ENCODE measurements at regions not wholly inside any gene's neighbourhood (a gene's known extent, or its start where the extent isn't known, plus 50 kb on each side); places are given as distances from the start of the nearest gene placed in this dataset.
"Not testable (repeated sequence)": the region's sequence is repeated elsewhere in the genome, so short reads cannot be mapped to it uniquely, and the experiment has no call there.

- DNase-seq (ENCODE audit: low read depth): not testable (repeated sequence)
Observed at GRCh38 chr6:67878216-67878615, 756.9 kb upstream of the ADGRB3 start.

GRCh38 chr6:67877288-67877687 is 757.8 kb upstream of the ADGRB3 start:
- no peak for DNase-seq (ENCODE audit: low read depth)

- DNase-seq (ENCODE audit: low read depth): no peak
Observed at GRCh38 chr6:67875877-67876383, 759.2 kb upstream of the ADGRB3 start.

GRCh38 chr6:67870321-67870720 is 764.8 kb upstream of the ADGRB3 start:
- DNase-seq (ENCODE audit: low read depth): no peak

DNA sequence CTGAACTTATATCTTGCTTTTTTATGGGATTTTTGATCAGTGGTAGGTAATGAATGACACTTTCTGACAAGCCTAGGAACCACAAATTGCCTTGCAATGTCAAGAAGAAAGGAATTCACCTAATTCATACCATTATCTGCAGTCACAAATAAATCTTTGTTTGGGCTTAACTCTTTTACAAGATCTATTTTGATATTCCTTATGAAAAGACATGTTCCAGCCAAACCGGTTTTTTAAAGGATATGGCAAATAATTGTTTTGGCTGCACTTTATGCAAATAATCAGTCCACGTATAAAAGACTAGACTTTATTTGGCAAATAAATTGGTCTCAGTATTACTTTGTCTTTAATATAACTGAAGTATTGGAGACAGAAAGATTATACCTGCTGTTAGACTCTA is 771.7 kb upstream of the ADGRB3 start:
- DNase-seq (ENCODE audit: low read depth): no peak

- DNase-seq (ENCODE audit: low read depth): no peak
Observed at GRCh38 chr6:67854098-67854497, 781.0 kb upstream of the ADGRB3 start.

DNA sequence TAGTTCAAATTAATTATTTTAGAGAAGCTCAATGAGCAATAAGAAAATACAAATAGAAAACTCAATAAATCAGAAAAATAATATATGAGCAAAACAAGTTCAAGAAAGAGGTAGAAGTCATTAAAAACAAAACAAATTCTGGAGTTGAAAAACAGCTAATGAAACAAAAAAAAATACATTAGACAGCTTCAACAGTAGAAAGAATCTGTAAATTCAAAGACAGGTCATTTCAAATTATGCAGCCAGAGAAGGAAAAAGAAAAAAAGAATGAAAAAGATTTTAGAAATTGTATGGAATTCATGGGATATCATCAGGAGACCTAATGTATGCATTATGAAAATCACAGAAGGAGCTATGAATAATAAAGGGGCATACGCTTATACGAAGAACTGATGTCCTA is 795.3 kb upstream of the ADGRB3 start:
- no peak for DNase-seq (ENCODE audit: low read depth)

- no peak for DNase-seq (ENCODE audit: low read depth)
Observed at GRCh38 chr6:67825201-67825895, 809.7 kb upstream of the ADGRB3 start.

DNA sequence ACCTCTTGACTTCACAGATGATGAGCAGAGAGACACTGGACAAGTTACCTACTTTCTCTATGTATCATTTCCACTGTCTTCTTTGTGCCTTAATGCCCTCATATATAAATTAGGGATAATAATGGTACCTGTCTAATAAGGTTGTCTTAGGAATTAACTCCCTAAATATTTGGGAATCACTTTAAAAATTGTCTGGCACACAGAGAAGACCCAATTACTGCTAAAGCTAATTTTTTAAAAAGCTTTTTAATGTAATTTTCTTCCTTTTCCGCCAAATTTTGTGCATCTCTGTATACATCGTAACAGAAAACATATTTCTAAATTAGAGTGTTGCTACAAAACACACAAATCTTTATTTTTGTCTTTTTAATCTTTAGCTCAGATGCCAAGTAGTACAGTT is 816.8 kb upstream of the ADGRB3 start:
- DNase-seq (ENCODE audit: low read depth): no peak

DNA sequence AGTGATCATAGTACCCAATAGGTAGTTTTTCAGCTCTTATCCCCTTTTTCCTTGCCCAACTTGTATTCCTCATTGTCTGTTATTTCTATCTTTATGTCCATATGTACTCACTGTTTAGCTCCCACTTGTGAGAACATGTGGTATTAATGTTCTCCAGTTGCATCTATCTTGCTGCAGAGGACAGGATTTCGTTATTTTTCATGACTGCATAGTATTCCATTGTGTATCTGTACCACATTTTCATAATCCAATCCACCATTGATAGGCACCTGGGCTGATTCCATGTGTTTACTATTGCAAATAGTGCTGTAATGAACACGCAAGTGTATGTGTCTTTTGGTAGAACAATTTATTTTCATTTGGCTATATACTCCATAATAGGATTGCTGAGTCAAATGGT is 819.5 kb upstream of the ADGRB3 start:
- DNase-seq (ENCODE audit: low read depth): no peak

- no peak for DNase-seq (ENCODE audit: low read depth)
Observed at GRCh38 chr6:67814262-67814661, 820.8 kb upstream of the ADGRB3 start.

- DNase-seq (ENCODE audit: low read depth): no peak
Observed at GRCh38 chr6:67812693-67813092, 822.4 kb upstream of the ADGRB3 start.

GRCh38 chr6:67812125-67812524 is 823.0 kb upstream of the ADGRB3 start:
- no peak for DNase-seq (ENCODE audit: low read depth)

DNA sequence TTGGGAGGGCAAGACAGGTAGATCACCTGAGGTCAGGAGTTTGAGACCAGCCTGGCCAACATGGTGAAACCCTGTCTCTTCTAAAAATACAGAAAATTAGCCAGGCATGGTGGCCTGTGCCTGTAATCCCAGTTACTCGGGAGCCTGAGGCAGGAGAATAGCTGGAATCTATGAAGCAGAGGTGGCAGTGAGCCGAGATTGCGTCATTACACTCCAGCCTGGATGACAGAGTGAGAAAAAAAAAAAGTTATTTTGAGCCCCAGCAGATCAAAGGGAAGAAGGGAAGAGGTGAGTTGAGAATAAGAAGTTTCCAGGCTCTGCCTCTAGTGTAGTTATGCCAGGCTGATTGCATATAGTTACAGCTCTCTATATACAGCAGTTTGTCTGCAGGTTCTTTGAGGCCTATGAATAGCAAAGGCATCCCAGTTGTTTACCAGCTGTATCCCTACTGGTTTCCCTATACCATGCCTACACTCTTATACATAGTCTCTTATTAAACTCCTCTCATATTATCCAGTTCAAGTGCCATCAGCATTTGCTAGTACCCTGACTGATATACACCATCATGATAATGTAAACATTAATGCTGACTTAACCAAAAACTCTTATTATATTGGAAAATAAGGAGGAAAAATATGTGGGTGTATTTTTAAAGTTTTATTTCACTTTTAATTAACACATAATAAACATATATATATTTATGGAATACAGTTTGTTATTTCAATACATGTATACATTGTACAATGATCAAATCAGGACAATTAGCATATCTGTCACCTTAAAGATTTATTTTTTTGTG is 823.6 kb upstream of the ADGRB3 start:
- DNase-seq (ENCODE audit: low read depth): no peak

DNA sequence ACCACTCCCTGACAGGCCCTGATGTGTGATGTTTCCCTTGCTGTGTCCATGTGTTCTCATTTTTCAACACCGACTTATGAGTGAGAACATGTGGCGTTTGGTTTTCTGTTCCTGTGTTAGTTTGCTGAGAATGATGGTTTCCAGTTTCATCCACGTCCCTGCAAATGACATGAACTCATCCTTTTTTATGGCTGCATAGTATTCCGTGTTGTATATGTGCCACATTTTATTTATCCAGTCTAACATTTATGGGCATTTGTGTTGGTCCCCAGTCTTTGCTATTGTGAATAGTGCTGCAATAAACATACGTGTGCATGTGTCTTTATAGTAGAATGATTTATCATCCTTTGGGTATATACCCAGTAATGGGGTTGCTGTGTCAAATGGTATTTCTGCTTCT is 830.3 kb upstream of the ADGRB3 start:
- DNase-seq (ENCODE audit: low read depth): not testable (repeated sequence)

DNA sequence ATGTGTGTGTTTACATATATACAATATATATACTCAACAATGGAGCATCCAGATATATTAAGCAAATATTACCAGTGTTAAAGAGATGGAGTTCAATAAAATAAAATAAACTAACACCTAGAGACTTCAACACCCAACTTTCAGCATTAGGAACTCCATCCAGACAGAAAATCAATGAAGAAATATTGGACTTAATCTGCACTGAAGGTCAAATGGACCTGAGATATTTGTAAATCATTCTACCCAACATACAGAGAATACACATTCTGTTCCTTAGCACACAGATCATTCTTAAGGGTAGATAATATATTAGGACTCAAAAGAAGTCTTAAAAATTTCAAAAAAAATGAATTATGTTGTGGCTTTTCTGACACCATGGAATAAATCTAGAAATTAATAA is 832.3 kb upstream of the ADGRB3 start:
- no peak for DNase-seq (ENCODE audit: low read depth)

- no peak for DNase-seq (ENCODE audit: low read depth)
Observed at GRCh38 chr6:67792996-67793395, 842.1 kb upstream of the ADGRB3 start.

DNA sequence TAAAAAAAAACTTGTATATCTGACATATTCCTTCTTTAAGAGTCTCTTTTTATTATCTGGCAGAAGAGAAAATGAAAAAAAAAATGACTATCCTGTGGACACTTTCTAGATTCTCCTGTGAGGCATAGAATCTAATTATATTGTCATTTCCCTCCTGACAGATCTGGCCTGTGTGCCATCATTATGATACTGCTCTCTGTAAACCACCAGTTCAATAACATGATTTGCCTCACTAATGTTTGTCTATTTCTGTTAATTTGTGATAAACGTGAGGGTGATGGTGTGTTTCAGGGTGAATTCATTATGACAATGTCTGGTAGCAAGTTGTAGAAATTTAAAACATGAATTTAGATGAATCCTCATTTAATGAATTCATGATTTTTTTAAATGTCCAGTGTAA is 844.5 kb upstream of the ADGRB3 start:
- DNase-seq (ENCODE audit: low read depth): no peak

GRCh38 chr6:67787119-67787518 is 848.0 kb upstream of the ADGRB3 start:
- DNase-seq (ENCODE audit: low read depth): not testable (repeated sequence)

GRCh38 chr6:67779876-67780275 is 855.2 kb upstream of the ADGRB3 start:
- DNase-seq (ENCODE audit: low read depth): no peak

- DNase-seq (ENCODE audit: low read depth): no peak
Observed at GRCh38 chr6:67775333-67775732, 859.7 kb upstream of the ADGRB3 start.

- no peak for DNase-seq (ENCODE audit: low read depth)
Observed at GRCh38 chr6:67768972-67769371, 866.1 kb upstream of the ADGRB3 start.

DNA sequence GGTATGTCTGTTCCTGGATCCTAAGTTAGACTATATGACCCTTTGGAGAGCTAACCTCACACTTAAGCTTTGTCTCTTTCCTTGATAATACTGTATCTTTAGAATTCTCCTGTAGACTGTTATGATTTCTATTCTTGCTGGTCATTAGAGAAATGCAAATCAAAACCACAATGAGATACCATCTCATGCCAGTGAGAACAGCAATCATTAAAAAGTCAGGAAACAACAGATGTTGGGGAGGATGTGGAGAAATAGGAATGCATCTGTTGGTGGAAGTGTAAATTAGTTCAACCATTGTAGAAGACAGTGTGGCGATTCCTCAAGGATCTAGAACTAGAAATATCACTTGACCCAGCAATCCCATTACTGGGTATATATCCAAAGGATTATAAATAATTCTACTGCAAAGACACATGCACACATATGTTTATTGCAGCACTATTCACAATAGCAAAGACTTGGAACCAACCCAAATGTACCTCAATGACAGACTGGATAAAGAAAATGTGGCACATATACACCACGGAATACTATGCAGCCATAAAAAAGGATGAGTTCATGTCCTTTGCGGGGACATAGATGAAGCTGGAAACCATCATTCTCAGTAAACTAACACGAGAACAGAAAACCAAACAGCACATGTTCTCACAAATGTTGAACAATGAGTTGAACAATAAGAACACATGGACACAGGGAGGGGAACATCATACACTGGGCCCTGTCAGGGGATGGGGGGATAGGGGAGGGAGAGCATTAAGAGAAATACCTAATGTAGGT is 867.8 kb upstream of the ADGRB3 start:
- DNase-seq (ENCODE audit: low read depth): not testable (repeated sequence)

Measured in activated T-cell treated with anti-CD3 and anti-CD28 coated beads for 48 hours (primary cell).